HL-60 (cell line): ENCODE measurements at regions not wholly inside any gene's neighbourhood (a gene's known extent, or its start where the extent isn't known, plus 50 kb on each side); places are given as distances from the start of the nearest gene placed in this dataset.

Experiments used
- CTCF ChIP-seq: IDR thresholded peaks from one replicate; pipeline ENCODE4 v1.5.1; 2011; ENCODE audit warnings: low read length, control low read depth, inconsistent platforms; ENCODE audit not compliant: insufficient read depth
- REST ChIP-seq: IDR thresholded peaks from 2 replicates; pipeline ENCODE4 v1.6.1; 2012; ENCODE audit warnings: low read depth; ENCODE audit not compliant: insufficient replicate concordance

DNA sequence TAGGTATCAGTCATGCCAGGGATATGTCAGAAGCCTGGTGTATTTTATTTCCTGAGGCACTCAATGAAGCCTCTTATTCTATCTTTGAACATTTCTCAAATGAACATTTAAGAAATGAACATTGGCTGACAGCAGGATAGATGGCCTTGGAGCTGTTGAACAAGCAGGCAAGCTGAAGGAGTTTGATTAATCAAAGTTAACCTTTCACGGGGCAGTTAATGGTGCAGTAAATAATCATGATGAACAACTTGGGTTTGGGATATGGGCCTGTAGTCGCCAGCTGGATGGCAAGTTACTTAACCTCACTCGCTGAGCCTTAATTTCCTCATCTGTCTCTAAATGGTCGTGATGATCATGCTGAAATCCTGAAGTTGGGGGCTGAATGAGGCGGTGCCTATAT, 333.0 kb downstream of the SFMBT2 start:
- TF ChIP-seq REST (no peak), CTCF (no peak)
